ENCODE measurements at regions not wholly inside any gene's neighbourhood (a gene's known extent, or its start where the extent isn't known, plus 50 kb on each side); places are given as distances from the start of the nearest gene placed in this dataset.

DNA sequence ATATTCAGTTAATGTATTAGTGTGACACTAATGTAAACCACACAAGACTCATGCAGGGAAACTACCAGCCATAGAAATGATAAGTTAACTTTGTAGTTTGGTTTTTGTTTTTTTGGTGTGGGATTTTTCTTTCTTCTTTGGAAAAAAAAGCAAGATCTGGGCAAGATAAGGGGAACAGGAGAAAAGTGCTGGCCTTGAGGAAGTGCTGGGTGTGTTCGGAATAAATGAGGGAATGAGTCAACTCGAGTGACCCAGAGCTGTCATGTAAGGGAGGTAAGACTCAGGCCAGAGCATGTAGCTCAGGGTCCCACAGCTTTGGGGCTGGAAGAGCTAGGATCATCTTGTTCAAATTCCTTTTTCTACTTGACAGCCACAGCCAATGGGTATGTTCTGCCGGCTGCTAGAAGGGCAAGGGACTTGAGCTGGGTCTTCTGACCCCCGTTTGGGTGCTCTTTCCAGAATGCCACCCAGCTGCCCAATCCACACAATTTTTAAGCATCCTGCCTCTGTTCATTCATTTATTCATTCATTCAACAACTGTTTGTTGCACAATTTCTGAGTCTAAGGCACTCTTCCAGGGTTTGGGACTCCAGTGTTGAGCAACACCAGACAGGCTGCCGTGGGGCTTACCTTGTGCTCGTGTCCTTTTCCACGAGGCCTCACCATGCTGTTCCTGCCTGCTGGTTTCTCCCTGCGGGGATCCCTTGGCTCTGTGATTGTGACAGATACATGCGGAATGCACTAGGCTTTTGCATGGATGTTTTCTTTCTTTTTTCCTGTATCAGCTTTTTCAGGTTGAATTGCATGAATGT lies 54.5 kb downstream of the CLDN34 start:
- Mint-ChIP-seq H3K4me1 (peaks cover 40% of the 10 kb centered on the region), H3K27me3 (no peaks in the 10 kb centered on the region), H3K27ac (no peak overlapping the region), H3K4me3 (no peak overlapping the region), H3K9me3 (ENCODE audit: insufficient read depth) (no peaks in the 10 kb centered on the region)
- ChIA-PET CTCF (no interaction called here), POLR2A (no interaction called here)
- peaks cover 16% of the 10 kb centered on the region for H4K20me1 ChIP-seq (ENCODE audit: control insufficient read depth, insufficient read depth, low read length, poor library complexity, severe bottlenecking)
- no peak overlapping the region for H2AFZ ChIP-seq (ENCODE audit: insufficient read depth, low read depth, low read length, poor library complexity, severe bottlenecking)
- H3K4me3 ChIP-seq (ENCODE audit: control extremely low read depth in 1 of 5, extremely low read depth in 1 of 5, insufficient read depth in 1 of 5, low read depth in 2 of 5, low read length in 4 of 5): no peak overlapping the region
- intact Hi-C loops (cut with micrococcal nuclease): no loop called here
- no peak for TF ChIP-seq EZH2 (IDR thresholded peaks at IDR 0.05; ENCODE audit: borderline replicate concordance, insufficient read depth, low read depth, low read length, poor library complexity, severe bottlenecking)
- no peak for TF ChIP-seq CTCF (IDR thresholded peaks at IDR 0.05)
- H3K4me1 ChIP-seq (ENCODE audit: control insufficient read depth in 2 of 2, insufficient read depth in 2 of 2, low read length in 2 of 2): peaks cover 5 to 6% of the 10 kb centered on the region in 2 donors
- no peak overlapping the region for H3K9ac ChIP-seq (ENCODE audit: low read length)
- H3K36me3 ChIP-seq (replicated peaks in 1 of 2; ENCODE audit: control extremely low read depth in 1 of 2, control insufficient read depth in 1 of 2, extremely low read depth in 1 of 2, insufficient read depth in 2 of 2, low read length in 1 of 2): peaks cover 0 to 4% of the 10 kb centered on the region in 2 experiments
- DNase-seq (no peak), ATAC-seq (ENCODE audit: low read depth) (no peak)
- WGBS (ENCODE audit: insufficient coverage): 80% methylated on average over 2 of the region's 9 CpGs
- no peak overlapping the region for H3K4me2 ChIP-seq (replicated peaks; ENCODE audit: low read depth, low read length, poor library complexity, severe bottlenecking)
- no peaks in the 10 kb centered on the region for H3K9me3 ChIP-seq (ENCODE audit: control extremely low read depth in 1 of 3, control insufficient read depth in 2 of 3, insufficient read depth in 1 of 3, low read length in 2 of 3)
- H3K79me2 ChIP-seq (ENCODE audit: control insufficient read depth, insufficient read depth, low read length): peaks cover 64% of the 10 kb centered on the region
- no peaks in the 10 kb centered on the region for H3K27me3 ChIP-seq (replicated peaks in 1 of 4; ENCODE audit: control extremely low read depth in 1 of 4, control insufficient read depth in 3 of 4, insufficient read depth in 4 of 4, low read length in 3 of 4)
- H3K27ac ChIP-seq (ENCODE audit: low read length in 2 of 2): no peak overlapping the region

DNA sequence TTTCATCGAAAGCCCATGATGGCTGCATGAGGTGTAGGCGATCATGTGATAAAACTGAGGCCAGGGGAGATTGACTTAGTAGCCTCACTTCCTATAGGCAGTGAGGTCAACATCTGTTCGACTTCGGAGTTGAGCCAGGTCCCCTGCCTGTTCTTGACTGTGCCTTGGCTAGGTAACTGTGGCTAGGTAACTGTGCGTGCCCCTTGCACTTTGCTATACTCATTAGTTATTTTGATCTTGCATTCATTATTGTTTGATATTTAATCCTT lies 55.0 kb downstream of the CLDN34 start:
- CTCF ChIA-PET: no interaction called here
- no peak overlapping the region for H3K4me3 Mint-ChIP-seq
- no CpG with 5 or more reads among the region's 5 CpGs for whole genome bisulfite sequencing (ENCODE audit: insufficient coverage)

More for the DNA sequence above, 55.0 kb downstream of the CLDN34 start:
- Histone ChIP-seq H3K4me2 (replicated peaks; ENCODE audit: low read depth, low read length, poor library complexity, severe bottlenecking) (no peak overlapping the region), H3K9ac (ENCODE audit: low read length) (no peak overlapping the region), H4K20me1 (ENCODE audit: control insufficient read depth, insufficient read depth, low read length, poor library complexity, severe bottlenecking) (peaks cover 16% of the 10 kb centered on the region), H3K79me2 (ENCODE audit: control insufficient read depth, insufficient read depth, low read length) (peaks cover 64% of the 10 kb centered on the region), H3K4me3 (ENCODE audit: control extremely low read depth in 1 of 5, extremely low read depth in 1 of 5, insufficient read depth in 1 of 5, low read depth in 2 of 5, low read length in 4 of 5) (no peak overlapping the region), H3K27me3 (replicated peaks in 1 of 4; ENCODE audit: control extremely low read depth in 1 of 4, control insufficient read depth in 3 of 4, insufficient read depth in 4 of 4, low read length in 3 of 4) (no peaks in the 10 kb centered on the region), H2AFZ (ENCODE audit: insufficient read depth, low read depth, low read length, poor library complexity, severe bottlenecking) (no peak overlapping the region), H3K4me1 (ENCODE audit: control insufficient read depth in 2 of 2, insufficient read depth in 2 of 2, low read length in 2 of 2) (peaks cover under 1 to 5% of the 10 kb centered on the region in 2 donors), H3K36me3 (replicated peaks in 1 of 2; ENCODE audit: control extremely low read depth in 1 of 2, control insufficient read depth in 1 of 2, extremely low read depth in 1 of 2, insufficient read depth in 2 of 2, low read length in 1 of 2) (peaks cover 0 to 4% of the 10 kb centered on the region in 2 experiments), H3K27ac (ENCODE audit: low read length in 2 of 2) (no peak overlapping the region), H3K9me3 (ENCODE audit: control extremely low read depth in 1 of 3, control insufficient read depth in 2 of 3, insufficient read depth in 1 of 3, low read length in 2 of 3) (no peaks in the 10 kb centered on the region)
- Mint-ChIP-seq H3K9me3 (ENCODE audit: insufficient read depth) (no peaks in the 10 kb centered on the region), H3K27me3 (no peaks in the 10 kb centered on the region), H3K4me1 (peaks cover 36% of the 10 kb centered on the region), H3K27ac (no peak overlapping the region)
- TF ChIP-seq EZH2 (IDR thresholded peaks at IDR 0.05; ENCODE audit: borderline replicate concordance, insufficient read depth, low read depth, low read length, poor library complexity, severe bottlenecking): no peak
- TF ChIP-seq CTCF (IDR thresholded peaks at IDR 0.05): no peak
- no peak for ATAC-seq (ENCODE audit: low read depth)
- POLR2A ChIA-PET: no interaction called here
- no peak for DNase-seq
- intact Hi-C loops (cut with micrococcal nuclease): no loop called here

Measured in B cell (primary cell).